GM18909 (cell line): ENCODE measurements at regions not wholly inside any gene's neighbourhood (a gene's known extent, or its start where the extent isn't known, plus 50 kb on each side); places are given as distances from the start of the nearest gene placed in this dataset.
"Not testable (repeated sequence)": the region's sequence is repeated elsewhere in the genome, so short reads cannot be mapped to it uniquely, and the experiment has no call there.

Source experiments
- ATAC-seq: cut with Tn5 transposase; IDR thresholded peaks from one replicate; pipeline ENCODE4 v1.9.1; 2021; ENCODE audit warnings: mild to moderate bottlenecking; ENCODE audit not compliant: unreplicated experiment, poor library complexity

GRCh38 chr3:10109-10996 is 186.2 kb upstream of the CHL1 start:
- not testable (repeated sequence) for ATAC-seq

GRCh38 chr3:11734-12133 is 184.8 kb upstream of the CHL1 start:
- ATAC-seq = peak; percentile 77

- ATAC-seq = no peak
Measured at GRCh38 chr3:14652-15051, 181.9 kb upstream of the CHL1 start.

GRCh38 chr3:16366-16765 is 180.2 kb upstream of the CHL1 start:
- ATAC-seq = no peak

GRCh38 chr3:20421-20820 is 176.1 kb upstream of the CHL1 start:
- no peak for ATAC-seq

- ATAC-seq = no peak
Measured at GRCh38 chr3:24006-24405, 172.6 kb upstream of the CHL1 start.

GRCh38 chr3:25056-25455 is 171.5 kb upstream of the CHL1 start:
- no peak for ATAC-seq

GRCh38 chr3:35985-36384 is 160.6 kb upstream of the CHL1 start:
- ATAC-seq = not testable (repeated sequence)

GRCh38 chr3:42871-43744 is 153.5 kb upstream of the CHL1 start:
- peak; percentile 70 for ATAC-seq

GRCh38 chr3:44028-44676 is 152.4 kb upstream of the CHL1 start:
- no peak for ATAC-seq

GRCh38 chr3:44941-45340 is 151.6 kb upstream of the CHL1 start:
- not testable (repeated sequence) for ATAC-seq

GRCh38 chr3:46576-46975 is 150.0 kb upstream of the CHL1 start:
- no peak for ATAC-seq

- not testable (repeated sequence) for ATAC-seq
Measured at GRCh38 chr3:53441-53840, 143.1 kb upstream of the CHL1 start.

- no peak for ATAC-seq
Measured at GRCh38 chr3:54240-54639, 142.3 kb upstream of the CHL1 start.

GRCh38 chr3:56672-57071 is 139.9 kb upstream of the CHL1 start:
- no peak for ATAC-seq

GRCh38 chr3:59854-60253 is 136.7 kb upstream of the CHL1 start:
- ATAC-seq = no peak

GRCh38 chr3:63095-63765 is 133.3 kb upstream of the CHL1 start:
- ATAC-seq = no peak

- ATAC-seq = no peak
Measured at GRCh38 chr3:69690-70089, 126.9 kb upstream of the CHL1 start.

- ATAC-seq = no peak
Measured at GRCh38 chr3:72776-73175, 123.8 kb upstream of the CHL1 start.

- no peak for ATAC-seq
Measured at GRCh38 chr3:73271-73670, 123.3 kb upstream of the CHL1 start.
